ENCODE measurements at regions not wholly inside any gene's neighbourhood (a gene's known extent, or its start where the extent isn't known, plus 50 kb on each side); places are given as distances from the start of the nearest gene placed in this dataset.

- TF ChIP-seq POLR2A (IDR thresholded peaks at IDR 0.05): no peak
- TF ChIP-seq CTCF (IDR thresholded peaks at IDR 0.05 in 4 of 5, conservative IDR thresholded peaks at IDR 0.05 in 1 of 5): no peak
Observed at GRCh38 chr10:4048236-4048864, 263.3 kb upstream of the KLF6 start.
